Transverse colon (tissue), 3 donors: ENCODE measurements at regions not wholly inside any gene's neighbourhood (a gene's known extent, or its start where the extent isn't known, plus 50 kb on each side); places are given as distances from the start of the nearest gene placed in this dataset.

ENCODE experiments used
- POLR2A ChIP-seq: fragments of 450-650 bp; IDR thresholded peaks from one replicate; pipeline ENCODE4 v1.6.1; 2016; ENCODE audit warnings: antibody characterized with exemption, mild to moderate bottlenecking, moderate library complexity
- POLR2AphosphoS5 ChIP-seq, 3 donors: sonication (generic); formaldehyde crosslinking; IDR thresholded peaks; one replicate each; pipeline ENCODE4 v1.6.1; 2016; ENCODE audit warnings: antibody characterized with exemption in 3 of 3

DNA sequence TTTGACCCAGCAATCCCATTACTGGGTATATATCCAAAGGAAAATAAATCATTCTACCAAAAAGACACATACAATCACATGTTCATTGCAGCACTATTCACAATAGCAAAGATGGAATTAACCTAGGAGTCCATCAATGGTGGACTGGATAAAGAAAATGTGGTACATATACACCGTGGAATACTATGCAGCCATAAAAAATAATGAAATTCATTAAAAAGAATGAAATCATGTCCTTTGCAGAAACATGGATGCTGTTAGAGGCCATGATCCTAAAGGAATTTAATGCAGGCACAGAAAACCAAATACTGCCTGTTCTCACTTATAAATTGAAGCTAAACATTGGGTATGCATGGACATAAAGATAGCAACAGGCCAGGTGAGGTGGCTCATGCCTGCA lies 61.9 kb upstream of the BMP6 start:
- no peak for TF ChIP-seq POLR2A
- TF ChIP-seq POLR2AphosphoS5 (IDR thresholded peaks at IDR 0.05): no peak
